Activated naive CD4-positive, alpha-beta T cell (primary cell): ENCODE measurements at regions not wholly inside any gene's neighbourhood (a gene's known extent, or its start where the extent isn't known, plus 50 kb on each side); places are given as distances from the start of the nearest gene placed in this dataset.

Source experiments
- DNase-seq, 4 experiments: peaks; one replicate each; lab custom pipeline; 2025; lab: John Stamatoyannopoulos, UW

- no peak for DNase-seq
Measured at GRCh38 chr15:95559875-95560394, 770.6 kb upstream of the NR2F2 start.

- DNase-seq = no peak
Measured at GRCh38 chr15:95561463-95561862, 769.0 kb upstream of the NR2F2 start.

GRCh38 chr15:95563634-95564033, 766.9 kb upstream of the NR2F2 start:
- no peak for DNase-seq

DNA sequence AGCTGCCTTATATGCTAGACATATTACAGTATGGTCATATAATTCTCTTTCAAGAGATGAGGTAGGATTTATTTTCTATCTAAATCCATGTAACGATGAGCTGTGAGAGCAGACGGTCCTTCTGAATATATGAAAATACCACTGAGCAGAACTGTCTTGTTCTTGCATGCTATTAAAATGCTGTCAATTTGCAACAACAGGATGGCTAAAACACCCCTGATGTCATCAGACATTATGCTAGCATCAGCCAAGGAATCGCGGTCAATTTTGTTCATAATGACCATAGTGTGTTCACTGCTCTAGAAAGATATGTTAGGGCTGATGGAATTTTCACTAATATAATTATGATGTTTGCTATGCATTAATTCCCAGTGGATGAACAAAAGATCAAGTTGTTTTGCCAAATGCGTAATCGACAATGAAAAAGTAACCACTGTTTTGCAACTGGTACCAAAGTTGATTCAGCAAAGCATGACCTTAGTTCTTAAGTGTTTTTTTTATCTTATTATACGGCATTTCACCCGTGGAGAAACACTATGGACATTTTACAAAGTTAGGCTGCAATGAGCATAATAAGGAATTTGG, 765.4 kb upstream of the NR2F2 start:
- no peak for DNase-seq

GRCh38 chr15:95565690-95566089, 764.8 kb upstream of the NR2F2 start:
- no peak for DNase-seq

DNA sequence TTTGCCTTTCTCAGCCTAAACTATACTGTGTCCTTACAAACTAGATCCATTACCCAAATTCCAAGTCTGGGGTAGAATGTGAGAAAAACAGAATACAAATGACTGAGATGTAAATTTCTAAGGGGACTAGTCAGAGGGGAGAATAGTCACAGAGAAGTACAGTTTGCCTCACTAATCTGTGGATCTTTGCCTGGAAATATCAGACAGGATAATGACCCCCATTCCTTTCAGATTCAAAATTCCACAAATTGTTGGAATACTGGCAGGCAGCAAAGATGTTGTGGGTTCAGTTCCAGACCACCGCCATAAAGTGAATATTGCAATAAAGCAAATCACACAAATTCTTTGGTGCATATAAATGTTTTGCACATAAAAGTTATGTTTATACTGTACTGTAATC, 762.8 kb upstream of the NR2F2 start:
- DNase-seq = no peak

GRCh38 chr15:95574053-95574452, 756.4 kb upstream of the NR2F2 start:
- no peak for DNase-seq

- no peak for DNase-seq
Measured at GRCh38 chr15:95577927-95578326, 752.6 kb upstream of the NR2F2 start.

- DNase-seq = no peak
Measured at GRCh38 chr15:95580121-95580520, 750.4 kb upstream of the NR2F2 start.

- no peak for DNase-seq
Measured at GRCh38 chr15:95581595-95581994, 748.9 kb upstream of the NR2F2 start.

GRCh38 chr15:95584088-95584487, 746.4 kb upstream of the NR2F2 start:
- DNase-seq = no peak

DNA sequence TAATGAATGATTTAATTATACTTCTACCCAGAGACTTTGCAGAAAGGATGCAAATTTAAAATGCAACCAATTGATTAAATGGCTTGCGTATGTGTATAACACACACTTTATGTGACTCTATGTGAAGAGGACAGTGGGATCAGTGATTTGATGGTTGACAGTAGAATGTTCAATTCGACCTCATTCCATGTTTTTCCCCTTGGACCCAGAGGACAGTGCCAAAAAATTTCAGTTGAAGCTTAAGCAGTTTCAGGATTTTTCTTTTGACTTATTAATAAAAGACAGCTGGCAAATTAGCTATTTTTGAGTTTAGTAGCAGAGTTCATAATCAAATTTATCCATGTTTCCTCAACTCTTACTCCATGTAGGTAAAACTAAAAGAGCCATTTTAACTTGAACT, 742.4 kb upstream of the NR2F2 start:
- no peak for DNase-seq

DNA sequence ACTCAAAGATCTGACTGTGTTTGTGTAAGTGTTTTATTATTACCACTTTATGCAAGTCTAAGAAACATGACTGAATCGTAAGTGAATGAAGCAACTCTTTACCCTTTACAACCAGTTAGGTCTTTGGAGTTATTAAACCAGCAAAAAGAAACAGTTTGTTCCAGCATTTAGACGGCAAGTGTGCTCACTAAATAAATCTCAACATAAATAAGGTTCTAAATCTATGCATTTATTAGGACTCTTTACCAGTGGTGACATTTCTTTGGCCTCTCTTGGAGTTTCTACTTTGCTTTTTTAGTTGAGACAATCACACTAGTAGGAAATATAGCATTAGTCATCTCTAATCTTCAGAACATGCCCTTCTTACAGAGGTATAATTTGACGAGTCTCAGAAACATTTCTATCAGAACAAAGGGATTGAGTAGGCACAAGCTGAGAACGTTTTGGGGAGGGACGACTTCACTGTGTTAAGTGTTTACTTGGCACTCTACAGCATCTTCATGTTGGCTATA, 739.9 kb upstream of the NR2F2 start:
- DNase-seq = no peak

- DNase-seq = no peak
Measured at GRCh38 chr15:95591270-95591669, 739.2 kb upstream of the NR2F2 start.

DNA sequence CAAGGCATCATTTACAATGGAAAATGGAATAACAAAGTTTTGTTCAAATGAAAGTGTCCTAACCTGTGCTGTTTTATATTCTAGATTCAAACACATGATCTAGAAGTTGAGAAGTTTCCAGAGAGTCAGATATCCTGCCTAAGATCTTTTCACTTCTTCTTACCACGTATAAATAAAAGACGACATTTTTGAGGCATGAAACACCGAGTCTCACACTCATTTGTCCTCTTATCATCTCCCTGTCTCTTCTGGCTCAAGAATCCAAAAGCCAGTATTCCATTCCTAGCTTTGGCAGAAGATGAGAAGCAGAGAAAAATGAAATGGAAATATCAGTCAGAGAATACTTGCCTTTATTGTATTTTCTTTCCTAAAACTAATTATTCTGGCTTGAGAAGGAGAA, 738.6 kb upstream of the NR2F2 start:
- DNase-seq = no peak

GRCh38 chr15:95594496-95594895, 736.0 kb upstream of the NR2F2 start:
- DNase-seq = no peak

GRCh38 chr15:95595759-95596158, 734.7 kb upstream of the NR2F2 start:
- no peak for DNase-seq

DNA sequence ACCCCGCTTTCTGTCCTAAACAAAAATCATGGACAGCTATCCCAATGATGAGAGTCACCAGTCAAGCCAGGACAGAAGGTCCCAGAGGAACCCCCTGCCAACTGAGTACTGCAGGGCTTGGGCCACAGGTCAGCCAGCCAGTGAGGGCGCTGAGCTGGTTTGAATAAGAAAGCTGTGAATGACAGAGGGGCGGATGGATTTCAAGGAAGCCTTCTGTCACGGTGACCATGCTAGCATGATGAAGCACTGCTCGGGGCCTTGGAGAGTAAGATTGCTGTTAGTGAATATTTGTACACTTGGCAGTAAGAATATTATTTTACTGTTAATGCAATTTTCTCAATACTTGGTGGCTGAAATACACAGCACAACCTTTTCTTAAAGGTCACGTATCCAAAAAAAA, 734.0 kb upstream of the NR2F2 start:
- DNase-seq = no peak

- DNase-seq = no peak
Measured at GRCh38 chr15:95598251-95598855, 732.1 kb upstream of the NR2F2 start.

DNA sequence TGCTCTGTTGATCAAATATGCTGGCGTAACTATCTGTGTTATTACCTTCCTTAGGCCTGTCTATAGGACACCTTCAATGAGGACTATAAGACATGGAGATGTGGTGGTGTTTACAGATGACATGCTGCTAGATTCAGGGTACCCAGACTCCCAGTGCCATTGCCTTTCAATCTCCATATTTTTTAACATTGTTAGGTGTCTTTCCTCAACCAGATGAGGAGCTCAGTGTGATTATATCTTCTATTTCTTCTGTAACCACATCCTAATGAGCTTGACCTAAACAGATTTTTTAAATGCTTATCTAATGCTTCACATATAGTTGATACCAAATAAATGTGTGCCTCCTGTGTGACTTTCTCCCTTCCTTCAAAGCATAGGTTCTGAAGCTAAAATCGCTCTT, 730.1 kb upstream of the NR2F2 start:
- no peak for DNase-seq

DNA sequence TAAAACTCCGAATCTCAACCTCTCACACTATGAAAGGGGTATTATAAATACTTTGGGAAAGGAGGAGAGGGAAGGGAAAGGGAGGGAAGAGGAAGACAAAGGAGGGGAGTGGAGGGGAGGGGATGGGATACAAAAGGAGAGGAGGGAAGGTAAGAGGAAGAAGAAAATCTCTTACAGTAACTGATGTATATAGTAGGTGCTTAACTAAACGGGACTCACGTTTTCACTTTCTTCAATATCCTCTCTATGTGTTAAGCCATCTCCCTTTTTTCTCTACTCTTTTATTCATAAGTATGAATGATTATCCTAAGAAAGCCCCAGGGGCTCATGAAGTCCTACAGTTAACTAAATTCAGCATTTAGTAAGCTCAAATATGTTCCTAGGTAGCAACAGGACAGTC, 729.6 kb upstream of the NR2F2 start:
- DNase-seq = no peak

DNA sequence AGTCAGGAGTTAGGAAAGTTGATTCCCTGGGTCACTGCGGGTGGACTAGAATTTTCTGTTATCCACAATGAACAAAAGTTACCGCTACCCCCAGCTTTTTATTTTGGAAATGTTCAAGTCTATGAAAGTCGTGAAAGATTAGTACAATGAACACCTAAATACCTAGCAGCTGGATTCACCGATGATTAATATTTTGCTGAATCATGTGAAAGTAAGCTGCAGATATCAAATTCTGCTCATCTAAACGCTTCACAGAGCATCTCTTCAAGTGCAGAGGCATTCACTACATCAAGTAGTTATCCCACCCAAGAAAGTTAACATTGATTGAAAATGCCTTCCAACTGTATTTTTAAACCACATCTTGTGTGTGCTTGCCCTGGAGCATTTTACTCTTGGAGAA, 729.0 kb upstream of the NR2F2 start:
- no peak for DNase-seq

- no peak for DNase-seq
Measured at GRCh38 chr15:95603802-95604201, 726.7 kb upstream of the NR2F2 start.

DNA sequence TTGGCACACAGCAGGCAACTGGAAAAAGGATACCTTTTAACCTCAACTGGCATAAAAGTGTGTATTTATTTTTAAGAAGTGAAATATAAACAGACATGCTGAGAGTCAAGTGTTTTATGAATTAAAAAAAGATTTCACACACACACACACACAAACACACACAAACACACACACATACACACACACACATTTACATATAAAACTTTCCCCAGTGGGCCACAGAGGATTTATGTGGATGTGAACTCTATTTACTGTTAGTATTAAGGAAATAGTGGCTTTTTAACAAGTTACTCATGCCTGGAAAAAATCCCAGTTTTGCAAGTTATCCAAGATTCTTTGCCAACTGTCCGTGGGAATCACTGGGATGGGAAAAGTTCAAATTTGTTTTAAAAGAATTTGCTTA, 725.9 kb upstream of the NR2F2 start:
- DNase-seq = no peak
